ENCODE measurements at regions not wholly inside any gene's neighbourhood (a gene's known extent, or its start where the extent isn't known, plus 50 kb on each side); places are given as distances from the start of the nearest gene placed in this dataset.

DNA sequence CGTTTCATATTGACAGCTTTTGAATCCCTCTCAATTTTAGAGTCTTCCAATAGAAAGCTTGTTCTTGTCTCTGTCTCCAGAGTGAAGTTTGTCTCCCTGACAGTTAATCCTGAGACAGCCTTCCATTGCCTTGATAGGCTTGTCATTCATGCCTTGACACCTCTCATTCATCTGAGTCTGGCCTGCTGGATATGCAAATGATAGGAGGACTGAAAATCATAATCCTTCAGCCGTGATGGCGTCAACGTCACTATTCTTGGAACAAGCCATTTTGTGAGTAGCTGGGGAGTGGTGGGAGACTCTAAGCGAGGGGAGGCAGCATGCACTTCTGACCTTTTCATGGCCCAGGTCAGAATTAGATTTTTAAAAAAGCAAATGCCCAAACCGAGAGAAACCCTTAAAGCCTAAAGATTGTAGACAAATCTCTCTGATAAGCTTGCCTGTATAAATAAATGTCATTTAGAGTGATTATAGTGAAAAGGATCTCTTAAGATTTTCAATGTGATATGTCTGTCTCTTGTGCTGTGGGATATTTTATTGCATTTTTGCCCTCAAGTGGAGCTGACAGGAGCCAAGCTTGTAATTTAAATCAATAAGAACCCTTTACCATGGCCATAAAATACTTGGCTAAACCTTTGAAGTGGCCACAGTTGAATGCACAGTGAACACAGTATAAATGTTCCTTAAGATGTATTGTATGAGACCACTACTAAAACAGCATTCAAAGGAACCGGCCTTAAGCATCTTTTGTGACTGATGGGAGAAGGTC is 148.8 kb downstream of the SNX10 start:
- TF ChIP-seq, protein P1, sequence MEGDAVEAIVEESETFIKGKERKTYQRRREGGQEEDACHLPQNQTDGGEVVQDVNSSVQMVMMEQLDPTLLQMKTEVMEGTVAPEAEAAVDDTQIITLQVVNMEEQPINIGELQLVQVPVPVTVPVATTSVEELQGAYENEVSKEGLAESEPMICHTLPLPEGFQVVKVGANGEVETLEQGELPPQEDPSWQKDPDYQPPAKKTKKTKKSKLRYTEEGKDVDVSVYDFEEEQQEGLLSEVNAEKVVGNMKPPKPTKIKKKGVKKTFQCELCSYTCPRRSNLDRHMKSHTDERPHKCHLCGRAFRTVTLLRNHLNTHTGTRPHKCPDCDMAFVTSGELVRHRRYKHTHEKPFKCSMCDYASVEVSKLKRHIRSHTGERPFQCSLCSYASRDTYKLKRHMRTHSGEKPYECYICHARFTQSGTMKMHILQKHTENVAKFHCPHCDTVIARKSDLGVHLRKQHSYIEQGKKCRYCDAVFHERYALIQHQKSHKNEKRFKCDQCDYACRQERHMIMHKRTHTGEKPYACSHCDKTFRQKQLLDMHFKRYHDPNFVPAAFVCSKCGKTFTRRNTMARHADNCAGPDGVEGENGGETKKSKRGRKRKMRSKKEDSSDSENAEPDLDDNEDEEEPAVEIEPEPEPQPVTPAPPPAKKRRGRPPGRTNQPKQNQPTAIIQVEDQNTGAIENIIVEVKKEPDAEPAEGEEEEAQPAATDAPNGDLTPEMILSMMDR (IDR thresholded peaks at IDR 0.05): no peak
- H3K4me1 ChIP-seq: no peaks in the 10 kb centered on the region
- no peaks in the 10 kb centered on the region for H3K27me3 ChIP-seq (ENCODE audit: insufficient read depth in 3 of 3, low read length in 2 of 3)
- no peak overlapping the region for H3K4me3 ChIP-seq
- DNase-seq (no peak), ATAC-seq (no peak)
- intact Hi-C loops (cut with DNase I): no loop called here
- no peaks in the 10 kb centered on the region for H3K36me3 ChIP-seq (ENCODE audit: insufficient read depth in 1 of 2, low read depth in 1 of 2)
- 80 to 85% (median 84%) methylated on average over 7 of the region's 7 CpGs for WGBS, 3 donors
- no peak overlapping the region for H3K27ac ChIP-seq
- H3K9me3 ChIP-seq: no peaks in the 10 kb centered on the region

- no peak overlapping the region for H3K4me3 ChIP-seq
- DNase-seq (no peak), ATAC-seq (no peak)
- intact Hi-C loops (cut with DNase I): no loop called here
- H3K9me3 ChIP-seq: no peaks in the 10 kb centered on the region
- no peaks in the 10 kb centered on the region for H3K4me1 ChIP-seq
- no peaks in the 10 kb centered on the region for H3K36me3 ChIP-seq (ENCODE audit: insufficient read depth in 1 of 2, low read depth in 1 of 2)
- 63 to 78% (median 70%) methylated on average over 13 of the region's 13 CpGs for WGBS, 3 donors
- TF ChIP-seq, protein P1 (IDR thresholded peaks at IDR 0.05): no peak
- H3K27me3 ChIP-seq (ENCODE audit: insufficient read depth in 3 of 3, low read length in 2 of 3): no peaks in the 10 kb centered on the region
- H3K27ac ChIP-seq: no peak overlapping the region
Observed at GRCh38 chr7:26441002-26441521, 149.4 kb downstream of the SNX10 start.

DNA sequence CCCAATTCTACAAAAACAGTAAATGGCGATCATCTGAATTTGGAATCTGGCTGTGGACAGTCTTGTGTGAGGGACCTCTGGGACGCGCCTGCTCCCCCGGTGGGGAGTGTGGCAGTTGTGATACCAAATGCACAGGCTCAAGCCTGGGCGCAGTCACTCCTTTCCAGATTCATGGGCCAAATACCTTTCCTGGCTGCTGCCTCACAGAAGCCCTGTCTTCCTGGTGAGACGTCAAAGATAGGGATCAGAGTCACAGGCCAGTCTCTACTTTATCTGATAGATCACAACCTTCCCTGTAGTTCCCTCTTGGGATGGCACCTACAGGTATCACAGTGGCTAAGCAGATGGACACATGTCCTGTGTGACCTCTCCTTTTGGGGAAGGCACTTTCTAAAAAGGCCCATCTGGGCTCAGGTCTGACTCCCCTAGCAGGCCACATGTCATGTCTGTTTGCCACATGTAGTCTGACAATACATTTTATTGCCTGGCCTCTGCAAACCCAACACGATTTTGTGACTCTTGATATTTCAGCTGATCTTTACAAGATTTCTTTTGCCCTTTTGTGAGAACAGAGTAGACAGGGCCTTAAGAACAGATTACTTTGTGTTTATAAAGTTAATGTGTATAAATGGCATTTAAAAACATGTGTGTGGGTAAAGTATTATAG is 150.1 kb downstream of the SNX10 start:
- DNase-seq (no peak), ATAC-seq (no peak)
- H3K27ac ChIP-seq: no peak overlapping the region
- H3K36me3 ChIP-seq (ENCODE audit: insufficient read depth in 1 of 2, low read depth in 1 of 2): no peaks in the 10 kb centered on the region
- no peak overlapping the region for H3K4me3 ChIP-seq
- intact Hi-C loops (cut with DNase I): no loop called here
- no peaks in the 10 kb centered on the region for H3K27me3 ChIP-seq (ENCODE audit: insufficient read depth in 3 of 3, low read length in 2 of 3)
- H3K9me3 ChIP-seq: no peaks in the 10 kb centered on the region
- 83 to 85% (median 84%) methylated on average over 7 of the region's 7 CpGs for WGBS, 3 donors
- no peaks in the 10 kb centered on the region for H3K4me1 ChIP-seq
- TF ChIP-seq, protein P1 (IDR thresholded peaks at IDR 0.05): no peak

DNA sequence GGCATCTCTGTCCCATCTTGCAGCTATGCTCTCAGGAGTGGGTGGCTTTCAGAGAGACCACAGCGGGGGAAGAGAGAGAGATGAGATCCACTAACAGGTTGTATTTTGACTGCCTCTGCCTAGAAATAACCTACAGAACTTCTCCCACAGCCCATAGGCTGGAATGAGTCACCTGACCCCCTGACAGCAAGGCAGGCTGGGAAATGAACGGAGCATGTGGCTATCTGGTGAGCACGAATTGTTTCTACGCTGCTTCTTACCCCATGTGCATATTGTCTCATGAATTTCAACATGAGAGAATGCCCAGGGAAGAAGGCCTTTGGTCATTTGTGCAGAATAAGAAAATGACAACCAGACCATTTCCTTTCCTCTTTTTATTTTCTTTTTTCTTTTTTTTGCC is 151.3 kb downstream of the SNX10 start:
- Histone ChIP-seq H3K27ac (no peak overlapping the region), H3K4me1 (no peaks in the 10 kb centered on the region), H3K36me3 (ENCODE audit: insufficient read depth in 1 of 2, low read depth in 1 of 2) (no peaks in the 10 kb centered on the region), H3K9me3 (no peaks in the 10 kb centered on the region), H3K4me3 (no peak overlapping the region), H3K27me3 (ENCODE audit: insufficient read depth in 3 of 3, low read length in 2 of 3) (no peaks in the 10 kb centered on the region)
- ATAC-seq: no peak
- TF ChIP-seq, protein P1 (IDR thresholded peaks at IDR 0.05): no peak
- no peak for DNase-seq
- intact Hi-C loops (cut with DNase I): no loop called here
- WGBS, 3 donors: 94 to 96% (median 95%) methylated on average over 4 of the region's 4 CpGs
